GM21526 (cell line): ENCODE measurements at regions not wholly inside any gene's neighbourhood (a gene's known extent, or its start where the extent isn't known, plus 50 kb on each side); places are given as distances from the start of the nearest gene placed in this dataset.
"Not testable (repeated sequence)": the region's sequence is repeated elsewhere in the genome, so short reads cannot be mapped to it uniquely, and the experiment has no call there.

ENCODE experiments used
- ATAC-seq: cut with Tn5 transposase; IDR thresholded peaks from one replicate; pipeline ENCODE4 v1.9.1; 2021; ENCODE audit warnings: moderate library complexity; ENCODE audit not compliant: unreplicated experiment, low FRiP score

- not testable (repeated sequence) for ATAC-seq
Measured at GRCh38 chr1:83182033-83182728, 816.8 kb downstream of the TTLL7 start.

DNA sequence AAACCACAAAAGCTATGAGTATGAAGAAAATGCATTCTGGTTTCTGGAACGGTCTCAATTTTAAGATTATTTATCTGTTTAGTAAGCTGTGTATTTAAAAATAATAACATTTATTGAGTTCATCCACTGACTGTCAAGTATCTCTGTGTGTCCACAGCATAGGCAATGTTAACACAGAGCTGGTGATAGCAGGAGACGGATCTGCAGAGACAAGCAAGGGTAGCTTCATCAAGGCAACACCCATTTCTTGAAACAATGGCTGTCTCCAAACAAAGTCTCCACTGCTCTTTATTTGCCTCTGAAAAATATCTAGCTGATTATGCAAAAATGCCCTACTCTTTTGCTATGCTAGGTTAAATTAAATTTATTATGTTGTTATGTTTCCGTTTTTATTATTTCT is 818.3 kb downstream of the TTLL7 start:
- ATAC-seq: not testable (repeated sequence)

DNA sequence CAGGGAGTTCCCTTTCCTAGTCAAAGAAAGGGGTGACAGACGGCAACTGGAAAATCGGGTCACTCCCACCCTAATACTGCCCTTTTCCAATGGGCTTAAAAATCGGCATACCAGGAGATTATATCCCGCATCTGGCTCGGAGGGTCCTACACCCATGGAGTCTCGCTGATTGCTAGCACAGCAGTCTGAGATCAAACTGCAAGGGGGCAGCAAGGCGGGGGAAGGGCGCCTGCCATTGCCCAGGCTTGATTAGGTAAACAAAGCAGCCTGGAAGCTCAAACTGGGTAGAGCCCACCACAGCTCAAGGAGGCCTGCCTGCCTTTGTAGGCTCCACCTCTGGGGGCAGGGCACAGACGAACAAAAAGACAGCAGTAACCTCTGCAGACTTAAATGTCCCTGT is 831.3 kb downstream of the TTLL7 start:
- not testable (repeated sequence) for ATAC-seq

DNA sequence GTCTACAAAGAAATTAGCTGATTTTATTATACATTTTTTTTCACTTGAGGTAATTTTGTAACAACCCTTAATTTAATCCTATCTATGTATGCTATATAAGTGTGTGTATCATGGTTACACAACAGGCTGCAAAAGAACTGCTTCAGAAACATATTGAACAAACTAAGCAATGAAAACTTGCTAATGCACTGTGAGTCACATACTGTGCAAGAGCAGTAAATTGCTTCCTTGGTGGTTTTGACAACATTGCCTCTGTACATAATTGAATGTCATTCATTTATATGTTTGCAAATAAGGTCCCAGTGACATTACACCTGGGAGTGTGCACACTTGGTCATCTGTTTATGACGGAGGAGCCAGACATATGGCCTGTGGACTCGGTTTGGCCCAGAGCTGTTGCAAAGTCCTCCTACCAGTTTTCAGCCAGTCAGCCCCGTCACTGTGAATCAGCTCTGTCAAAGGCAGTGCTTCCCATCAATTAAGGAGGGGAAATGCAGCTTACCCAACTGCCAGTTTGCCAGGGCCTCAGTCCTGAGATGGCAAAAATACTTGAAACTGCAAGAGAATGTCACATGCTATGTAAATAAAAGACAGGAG is 835.0 kb downstream of the TTLL7 start:
- ATAC-seq: not testable (repeated sequence)

DNA sequence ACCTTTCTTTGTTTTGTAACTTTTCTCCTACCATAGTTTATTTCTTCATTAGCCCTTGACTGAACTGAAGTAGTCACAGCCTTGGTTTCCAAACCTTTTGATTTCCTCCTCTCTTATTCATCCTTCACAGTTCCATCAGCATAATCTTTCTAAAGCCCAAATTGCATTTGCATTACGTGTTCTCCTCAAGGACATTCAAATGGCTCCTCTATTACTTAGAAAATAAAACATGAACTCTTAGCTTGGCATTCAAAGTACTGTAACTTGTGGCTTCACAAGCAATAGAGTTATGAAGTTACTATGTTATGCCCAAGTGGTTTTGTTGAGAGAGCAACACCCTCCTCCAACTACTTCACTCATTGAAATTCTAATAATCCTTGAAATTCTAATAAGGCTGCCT is 840.0 kb downstream of the TTLL7 start:
- ATAC-seq: not testable (repeated sequence)

- ATAC-seq: not testable (repeated sequence)
Measured at GRCh38 chr1:83154306-83154705, 844.6 kb downstream of the TTLL7 start.

- ATAC-seq: not testable (repeated sequence)
Measured at GRCh38 chr1:83151167-83151898, 847.6 kb downstream of the TTLL7 start.

GRCh38 chr1:83150479-83150878 is 848.5 kb downstream of the TTLL7 start:
- not testable (repeated sequence) for ATAC-seq

DNA sequence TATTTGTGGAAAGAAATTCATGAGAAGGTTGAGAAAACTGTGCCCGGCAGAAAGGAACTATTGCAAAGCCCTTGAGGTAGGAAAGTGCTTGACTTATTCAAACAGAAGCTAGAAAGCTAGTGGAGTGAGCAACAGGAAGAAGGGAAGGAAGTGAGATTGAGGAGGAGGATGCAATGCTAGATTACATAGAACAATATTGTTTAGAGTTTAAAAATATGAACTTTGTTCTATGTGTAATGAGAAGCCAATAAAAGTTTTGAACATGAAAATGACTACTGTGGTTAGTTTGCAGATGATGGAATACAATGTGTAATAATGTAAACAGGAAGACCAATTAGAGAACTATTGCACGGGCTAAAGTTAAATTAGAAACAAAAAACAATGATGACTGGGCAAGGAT is 853.1 kb downstream of the TTLL7 start:
- not testable (repeated sequence) for ATAC-seq

GRCh38 chr1:83142802-83143201 is 856.1 kb downstream of the TTLL7 start:
- ATAC-seq: not testable (repeated sequence)

GRCh38 chr1:83135524-83136157 is 863.3 kb downstream of the TTLL7 start:
- not testable (repeated sequence) for ATAC-seq

DNA sequence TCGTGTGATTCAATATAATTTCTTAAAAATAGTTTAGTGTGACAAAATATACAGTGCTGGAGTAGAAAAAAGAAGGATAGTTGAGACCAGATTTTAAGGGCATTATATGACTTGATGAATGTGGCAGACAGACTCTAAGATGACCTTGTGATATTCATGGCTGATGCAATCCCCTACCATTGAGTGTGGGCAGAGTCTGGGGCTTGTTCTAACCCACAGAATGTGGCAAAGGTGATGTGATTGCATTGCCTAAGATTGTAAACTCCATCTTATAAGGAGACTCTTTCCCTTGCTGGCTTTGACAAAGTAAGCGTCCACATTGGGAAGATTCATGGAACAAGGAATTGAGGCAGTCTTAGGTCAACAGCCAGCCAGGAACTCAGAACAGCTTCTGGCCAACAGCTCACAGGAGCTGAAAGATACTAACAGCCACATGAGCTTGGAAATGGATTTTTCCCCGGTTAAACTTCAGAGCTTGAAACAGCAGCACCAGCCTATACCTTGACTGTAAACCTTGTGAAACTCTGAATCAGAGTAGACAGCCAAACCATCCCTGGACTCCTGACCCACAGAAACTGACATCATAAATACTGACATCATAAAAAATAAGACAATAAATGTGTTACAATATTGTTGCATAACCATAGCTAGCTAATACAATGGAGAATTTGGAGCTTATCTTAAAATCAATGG is 864.5 kb downstream of the TTLL7 start:
- ATAC-seq: not testable (repeated sequence)

DNA sequence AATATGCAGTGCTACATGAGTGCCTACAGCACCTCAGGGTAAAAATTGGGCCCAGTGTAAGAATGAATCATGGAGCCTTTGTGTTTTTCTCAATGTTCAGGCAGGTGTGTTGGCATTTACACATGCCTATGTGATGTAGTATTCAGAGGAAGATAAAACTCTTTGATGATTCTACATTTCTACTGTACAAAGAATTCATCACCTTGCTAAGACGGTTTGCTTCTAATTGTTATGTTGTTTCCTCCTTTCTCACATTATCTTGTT is 867.3 kb downstream of the TTLL7 start:
- ATAC-seq: no peak

- no peak for ATAC-seq
Measured at GRCh38 chr1:83130886-83131691, 867.8 kb downstream of the TTLL7 start.

- ATAC-seq: no peak
Measured at GRCh38 chr1:83129107-83129506, 869.8 kb downstream of the TTLL7 start.

GRCh38 chr1:83125456-83125855 is 873.5 kb downstream of the TTLL7 start:
- ATAC-seq: no peak

DNA sequence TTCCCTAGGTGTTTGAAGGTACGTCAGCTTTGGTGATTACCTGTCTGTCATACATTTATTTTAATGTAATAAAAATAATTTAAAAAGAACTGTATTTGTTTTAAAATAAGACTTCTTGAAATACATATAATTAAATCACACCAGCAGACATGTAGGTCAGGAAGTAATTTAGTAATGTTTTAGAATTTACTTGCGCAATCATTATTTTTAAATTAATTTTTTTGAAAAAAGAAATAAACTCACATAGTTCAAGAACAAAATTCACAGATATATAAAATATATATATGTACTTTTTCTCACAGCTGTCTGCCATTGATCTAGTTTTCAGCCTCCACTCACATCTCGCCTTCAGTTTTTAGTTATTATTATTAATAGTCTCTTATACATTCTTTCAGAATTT is 875.9 kb downstream of the TTLL7 start:
- ATAC-seq: no peak

GRCh38 chr1:83118472-83118871 is 880.5 kb downstream of the TTLL7 start:
- no peak for ATAC-seq

DNA sequence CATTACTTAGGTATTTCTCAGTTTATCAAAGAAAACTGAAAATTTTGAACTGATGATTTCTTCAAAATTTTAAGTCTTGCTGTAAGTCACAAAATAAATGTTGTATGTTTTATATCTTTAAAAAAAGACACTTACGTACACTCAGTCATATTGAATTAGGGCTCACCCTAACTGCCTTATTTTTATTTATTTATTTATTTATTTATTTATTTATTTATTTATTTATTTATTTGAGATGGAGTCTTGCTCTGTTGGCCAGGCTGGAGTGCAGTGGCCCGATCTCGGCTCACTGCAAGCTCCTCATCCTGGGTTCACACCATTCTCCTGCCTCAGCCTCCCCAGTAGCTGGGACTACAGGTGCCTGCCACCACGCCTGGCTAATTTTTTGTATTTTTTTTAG is 881.9 kb downstream of the TTLL7 start:
- ATAC-seq: not testable (repeated sequence)

- ATAC-seq: no peak
Measured at GRCh38 chr1:83115785-83116184, 883.1 kb downstream of the TTLL7 start.
